Sciatic nerve (tissue), 2 donors: ENCODE measurements at regions not wholly inside any gene's neighbourhood (a gene's known extent, or its start where the extent isn't known, plus 50 kb on each side); places are given as distances from the start of the nearest gene placed in this dataset.
"Not testable (repeated sequence)": the region's sequence is repeated elsewhere in the genome, so short reads cannot be mapped to it uniquely, and the experiment has no call there.

Experiments used
- ATAC-seq: fragments of 200-7000 bp; cut with Tn5 transposase; one replicate; pipeline ENCODE4 v1.9.1; 2020; ENCODE audit warnings: mild to moderate bottlenecking, moderate library complexity
- DNase-seq: peaks from one replicate; pipeline ENCODE4 v3.0.0-alpha.2; 2020; ENCODE audit warnings: low spot score
- intact Hi-C: fragments of 100-400 bp; cut with DNase I; formaldehyde crosslinking; loops from one replicate; pipeline ENCODE4 v1.14.2; 2022
- donor health status: DM: no; HTN: no; CAD: no.
- donor health status: DM: no; HTN: no; CAD: no.

GRCh38 chr1:101451888-101452287, 215.1 kb downstream of the S1PR1 start:
- intact Hi-C loops, result no loop called here
- ATAC-seq (no peak), DNase-seq (no peak)

DNA sequence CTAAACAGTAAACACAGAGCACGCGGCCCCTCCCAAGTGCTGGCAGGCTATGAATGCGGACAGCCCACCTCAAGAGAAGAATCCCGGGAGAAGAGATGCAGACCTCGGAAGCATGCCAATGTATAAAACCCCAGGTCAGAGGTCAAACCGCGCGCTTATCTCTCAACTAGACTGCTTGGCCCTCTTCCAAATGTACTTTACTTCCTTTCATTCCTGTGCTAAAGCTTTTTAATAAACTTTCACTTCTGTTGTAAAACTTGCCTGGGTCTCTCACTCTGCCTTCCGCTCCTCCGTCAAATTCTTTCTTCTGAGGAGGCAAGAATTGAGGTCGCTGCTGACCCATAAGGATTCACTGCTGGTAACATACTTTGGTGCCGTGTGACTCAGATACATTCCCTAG, 216.0 kb downstream of the S1PR1 start:
- no peak for DNase-seq
- intact Hi-C loops, result no loop called here
- no peak for ATAC-seq

DNA sequence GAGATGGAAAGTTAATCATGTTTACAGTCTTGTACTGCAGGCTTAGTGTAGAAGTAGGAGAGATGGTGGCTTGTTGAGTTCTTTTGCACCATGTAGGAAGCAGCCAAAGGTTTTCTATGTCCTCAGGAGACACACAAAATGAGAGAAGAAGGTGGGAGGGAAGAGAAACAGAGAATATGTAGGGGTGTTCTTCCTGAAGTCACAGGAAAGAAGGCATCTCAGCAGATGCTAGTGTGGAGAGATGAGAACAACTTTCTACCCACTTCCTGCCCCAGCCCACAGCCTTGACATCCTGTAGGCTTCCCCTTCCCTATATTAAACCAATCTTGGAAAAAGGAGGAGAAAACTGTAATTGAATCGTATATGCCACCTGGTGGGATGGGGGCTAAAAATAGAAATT, 217.0 kb downstream of the S1PR1 start:
- DNase-seq (no peak), ATAC-seq (no peak)
- intact Hi-C loops, result no loop called here

- DNase-seq (no peak), ATAC-seq (no peak)
- intact Hi-C loops, result no loop called here
Measured at GRCh38 chr1:101455166-101455565, 218.3 kb downstream of the S1PR1 start.

DNA sequence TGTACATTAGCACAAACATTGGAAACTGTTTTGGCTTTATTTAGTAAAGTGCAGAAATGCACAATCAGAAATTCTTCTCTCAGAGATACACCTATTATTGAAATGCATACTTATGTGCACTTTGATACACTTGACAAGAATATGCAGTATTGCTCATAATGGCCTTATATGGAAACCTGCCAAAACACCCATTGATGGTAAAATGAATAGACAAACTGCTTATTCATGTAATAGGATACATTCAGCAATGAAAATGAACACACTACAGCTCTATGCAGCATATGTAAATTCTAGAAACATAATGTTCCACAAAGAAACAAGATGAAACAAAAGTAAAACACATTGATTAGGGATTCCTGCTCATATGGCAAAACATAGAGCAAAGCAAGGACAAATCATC, 223.9 kb downstream of the S1PR1 start:
- intact Hi-C loops, result no loop called here
- no peak for ATAC-seq
- DNase-seq, result no peak

GRCh38 chr1:101463195-101463594, 226.4 kb downstream of the S1PR1 start:
- intact Hi-C loops, result no loop called here
- ATAC-seq (no peak), DNase-seq (no peak)

GRCh38 chr1:101465941-101466340, 229.1 kb downstream of the S1PR1 start:
- intact Hi-C loops, result no loop called here
- ATAC-seq (no peak), DNase-seq (no peak)

- DNase-seq (no peak), ATAC-seq (no peak)
- intact Hi-C loops, result no loop called here
Measured at GRCh38 chr1:101474039-101474665, 237.3 kb downstream of the S1PR1 start.

DNA sequence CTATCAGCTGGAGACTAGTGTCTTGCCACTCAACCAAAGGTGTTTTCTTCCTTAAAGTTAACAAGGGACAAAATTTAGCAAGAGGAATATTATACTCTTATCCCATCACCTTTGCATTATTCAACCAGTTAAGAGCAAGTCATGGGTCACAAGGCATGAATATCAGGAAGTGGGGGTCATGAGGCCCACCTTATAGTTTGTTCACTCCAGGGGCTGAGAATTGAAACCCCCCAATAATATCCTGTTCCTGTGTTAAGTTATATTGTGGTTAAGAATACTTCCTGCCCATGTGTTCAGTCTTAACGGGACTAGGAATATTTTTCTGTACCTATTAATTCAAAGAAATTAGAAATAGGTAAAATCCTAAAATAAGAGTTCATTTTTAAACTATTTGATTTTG, 239.7 kb downstream of the S1PR1 start:
- intact Hi-C loops, result no loop called here
- ATAC-seq, result no peak
- no peak for DNase-seq

- ATAC-seq (no peak), DNase-seq (no peak)
- intact Hi-C loops, result no loop called here
Measured at GRCh38 chr1:101479945-101480344, 243.1 kb downstream of the S1PR1 start.

GRCh38 chr1:101482306-101482705, 245.5 kb downstream of the S1PR1 start:
- DNase-seq (no peak), ATAC-seq (no peak)
- intact Hi-C loops, result no loop called here

DNA sequence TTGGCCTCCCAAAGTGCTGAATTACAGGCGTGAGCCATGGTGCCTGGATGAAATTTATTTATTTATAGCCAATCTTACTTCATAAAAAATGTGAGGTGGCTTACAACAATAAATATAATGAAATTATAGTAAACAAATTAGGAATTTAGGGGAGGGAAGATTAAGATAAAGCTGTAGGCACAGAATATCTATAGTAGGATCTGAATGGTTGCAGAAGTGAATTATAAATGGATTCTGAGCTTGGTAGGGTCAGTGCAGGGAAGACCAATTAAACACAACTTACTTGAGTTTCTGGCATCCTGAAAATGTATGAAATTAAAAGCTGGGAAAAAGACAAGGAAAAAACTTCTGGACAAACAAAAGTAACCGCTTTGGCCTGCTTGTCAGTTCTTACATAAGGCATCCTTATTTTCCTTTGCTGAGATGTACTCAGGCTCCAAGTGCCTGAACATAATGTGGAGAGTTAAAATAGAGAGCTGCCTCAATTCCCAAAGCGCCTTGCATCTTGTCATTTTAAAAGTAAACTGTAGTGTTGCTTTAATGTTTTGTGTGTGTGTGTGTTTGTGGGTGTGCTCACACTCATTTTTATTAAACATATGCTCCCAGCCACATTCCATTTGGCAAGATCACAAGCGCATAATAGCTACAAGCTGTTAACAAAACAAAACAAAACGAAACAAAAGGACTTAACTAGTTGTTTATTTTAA, 247.3 kb downstream of the S1PR1 start:
- no peak for DNase-seq
- intact Hi-C loops, result no loop called here
- peak; percentile 50 for ATAC-seq

- intact Hi-C loops, result no loop called here
- no peak for DNase-seq
- ATAC-seq, result peak; percentile 83
Measured at GRCh38 chr1:101484689-101485338, 248.0 kb downstream of the S1PR1 start.

GRCh38 chr1:101485712-101486111, 248.9 kb downstream of the S1PR1 start:
- intact Hi-C loops, result no loop called here
- no peak for ATAC-seq
- DNase-seq, result no peak

- ATAC-seq, intact Hi-C loops, DNase-seq: not testable (repeated sequence)
Measured at GRCh38 chr1:101492144-101492543, 255.3 kb downstream of the S1PR1 start.

GRCh38 chr1:101493920-101494319, 257.1 kb downstream of the S1PR1 start:
- DNase-seq, ATAC-seq, intact Hi-C loops: not testable (repeated sequence)

DNA sequence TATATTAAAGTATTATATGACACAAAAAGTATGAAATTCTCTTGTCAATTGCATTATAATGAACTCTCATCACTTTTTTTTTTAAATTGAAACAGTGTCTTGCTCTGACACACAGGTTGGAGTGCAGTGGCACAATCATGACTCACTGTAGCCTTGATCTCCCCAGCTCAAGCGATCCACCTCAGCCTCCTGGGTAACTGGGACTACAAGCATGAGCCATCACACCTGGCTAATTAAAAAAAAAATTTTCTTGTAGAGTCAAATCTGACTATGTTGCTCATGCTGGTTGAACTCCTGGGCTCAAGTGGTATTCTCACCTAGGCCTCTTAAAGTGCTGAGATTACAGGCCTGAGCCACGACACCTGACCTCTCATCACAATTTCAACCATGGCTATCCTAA, 259.3 kb downstream of the S1PR1 start:
- no peak for ATAC-seq
- intact Hi-C loops, result no loop called here

DNA sequence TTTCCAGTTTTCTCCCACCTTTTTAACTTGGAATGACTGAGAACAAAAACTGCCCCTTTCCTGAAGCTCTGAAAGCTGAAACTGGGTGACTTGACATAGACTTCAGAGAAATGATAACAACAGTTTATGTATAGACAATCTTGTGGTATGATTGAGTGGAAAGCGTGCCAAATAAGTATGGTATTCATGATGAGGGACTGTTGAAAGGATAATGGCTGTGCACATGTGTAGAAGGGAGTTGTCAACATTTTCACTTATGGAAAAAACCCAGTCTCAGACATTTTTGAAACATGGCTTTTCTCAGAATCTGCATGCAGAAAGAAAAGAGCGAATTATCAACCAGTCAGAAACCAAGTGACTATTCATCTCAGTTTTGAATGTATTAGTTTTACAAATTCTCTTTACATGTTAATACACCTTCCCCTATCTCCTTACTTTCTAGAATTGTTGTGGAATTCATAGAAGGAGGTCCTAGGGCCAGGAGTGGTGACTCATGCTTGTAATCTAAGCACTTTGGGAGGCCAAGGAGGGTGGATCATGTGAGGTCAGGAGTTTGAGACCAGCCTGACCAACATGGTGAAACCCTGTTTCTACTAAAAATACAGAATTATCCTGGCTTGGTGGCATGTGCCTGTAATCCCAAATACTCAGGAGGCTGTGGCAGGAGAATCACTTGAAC, 261.2 kb downstream of the S1PR1 start:
- intact Hi-C loops, result no loop called here
- no peak for DNase-seq

More for the DNA sequence above, 259.3 kb downstream of the S1PR1 start:
- no peak for DNase-seq

GRCh38 chr1:101504106-101504505, 267.3 kb downstream of the S1PR1 start:
- DNase-seq, intact Hi-C loops, ATAC-seq: not testable (repeated sequence)

More for the DNA sequence above, 261.2 kb downstream of the S1PR1 start:
- no peak for ATAC-seq

DNA sequence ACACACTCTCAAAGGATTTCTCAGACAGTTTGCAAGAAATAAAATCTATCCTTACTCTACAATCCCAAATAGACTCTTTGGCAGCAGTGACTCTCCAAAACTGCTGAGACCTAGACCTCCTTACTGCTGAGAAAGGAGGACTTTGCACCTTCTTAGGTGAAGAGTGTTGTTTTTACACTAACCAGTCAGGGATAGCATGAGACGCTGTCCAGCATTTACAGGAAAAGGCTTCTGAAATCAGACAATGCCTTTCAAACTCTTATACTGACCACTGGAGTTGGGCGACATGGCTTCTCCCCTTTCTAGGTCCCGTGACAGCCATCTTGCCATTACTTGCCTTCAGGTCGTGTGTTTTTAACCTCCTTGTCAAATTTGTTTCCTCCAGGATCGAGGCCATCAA, 268.4 kb downstream of the S1PR1 start:
- intact Hi-C loops, result not testable (repeated sequence)

More for the DNA sequence above, 268.4 kb downstream of the S1PR1 start:
- DNase-seq, ATAC-seq: not testable (repeated sequence)
